ES-I3 (cell line): ENCODE measurements at regions not wholly inside any gene's neighbourhood (a gene's known extent, or its start where the extent isn't known, plus 50 kb on each side); places are given as distances from the start of the nearest gene placed in this dataset.

Experiments used
- H3K36me3 ChIP-seq: 2 replicates; pipeline ENCODE4 v1.6.1; 2013; ENCODE audit warnings: mild to moderate bottlenecking, low read length, control low read depth, moderate library complexity; ENCODE audit not compliant: insufficient read depth
- H3K4me1 ChIP-seq: 2 replicates; pipeline ENCODE4 v1.6.1; 2013; ENCODE audit warnings: mild to moderate bottlenecking, control low read depth, low read length; ENCODE audit not compliant: insufficient read depth
- H3K9ac ChIP-seq: 2 replicates; pipeline ENCODE4 v1.6.1; 2013; ENCODE audit warnings: low read depth, mild to moderate bottlenecking, low read length, moderate library complexity
- H3K9me3 ChIP-seq: 2 replicates; pipeline ENCODE4 v1.6.1; 2013; ENCODE audit warnings: mild to moderate bottlenecking, low read length, moderate library complexity; ENCODE audit not compliant: control insufficient read depth, insufficient read depth

DNA sequence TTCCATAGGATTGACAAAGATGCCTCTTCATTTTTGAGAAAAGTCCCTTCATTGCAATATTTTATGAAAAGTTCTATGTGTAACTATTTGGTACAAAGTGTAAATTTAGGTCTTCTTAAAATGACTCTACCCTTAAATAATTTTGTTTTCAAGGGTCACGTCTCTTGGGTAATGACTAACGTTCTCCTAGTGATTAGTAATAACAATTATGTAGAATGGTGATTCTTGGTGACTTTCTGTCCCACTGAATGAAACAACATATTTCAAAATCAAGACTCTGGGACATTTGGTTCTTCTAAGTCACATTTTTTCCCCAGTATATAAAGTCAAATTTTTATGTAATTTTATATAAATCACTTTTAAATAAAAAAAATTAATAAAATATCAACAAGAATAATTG lies 277.5 kb upstream of the ADAMTS5 start:
- Histone ChIP-seq H3K4me1 (no peaks in the 10 kb centered on the region), H3K36me3 (no peaks in the 10 kb centered on the region), H3K9me3 (no peaks in the 10 kb centered on the region), H3K9ac (no peak overlapping the region)

DNA sequence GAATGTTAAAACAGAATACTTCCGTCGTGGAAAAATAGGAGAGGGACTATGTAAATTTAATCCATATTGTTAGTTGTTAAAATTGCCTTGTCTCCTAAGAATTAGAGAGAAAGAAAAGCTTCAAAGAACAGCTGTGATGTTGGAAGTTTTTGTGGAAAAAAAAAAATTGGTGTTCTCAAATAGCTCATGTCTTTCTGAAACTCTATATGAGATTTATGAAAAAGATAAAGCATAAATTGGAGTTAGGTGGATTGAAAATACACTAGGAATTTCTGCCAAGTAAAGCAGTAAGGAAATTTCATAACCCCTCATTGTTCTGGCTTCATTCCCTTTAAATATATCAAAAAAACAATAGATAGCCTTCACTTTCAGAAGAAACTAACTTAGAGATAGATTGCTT lies 274.0 kb upstream of the ADAMTS5 start:
- Histone ChIP-seq H3K4me1 (no peaks in the 10 kb centered on the region), H3K36me3 (no peaks in the 10 kb centered on the region), H3K9ac (no peak overlapping the region), H3K9me3 (no peaks in the 10 kb centered on the region)

DNA sequence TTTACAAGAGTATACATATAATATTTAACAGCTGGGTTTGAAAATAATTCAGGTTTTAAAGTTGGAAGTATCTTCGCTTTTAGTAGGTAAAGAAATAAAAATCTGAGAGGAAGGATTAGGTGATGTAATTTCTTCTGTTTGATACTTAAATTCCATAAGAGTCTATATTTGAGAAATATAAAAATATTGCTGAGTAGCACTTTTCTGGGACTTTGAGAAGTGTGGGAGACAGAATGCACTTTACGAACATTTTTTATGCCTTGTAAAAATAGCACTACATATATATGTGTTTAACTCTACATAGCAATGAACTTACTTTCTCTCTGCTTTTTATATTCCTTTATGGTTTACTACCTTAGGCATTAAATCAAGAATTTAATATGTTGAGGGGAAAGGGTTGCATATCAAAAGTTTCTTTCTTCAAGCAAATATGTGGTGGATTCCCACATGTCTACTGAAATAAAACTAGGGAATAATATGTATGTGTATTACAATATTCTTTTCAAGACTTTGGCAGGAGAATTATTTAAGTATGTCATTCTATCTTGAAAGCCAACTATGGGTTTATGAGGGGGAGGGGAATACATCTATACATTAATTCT lies 266.7 kb upstream of the ADAMTS5 start:
- Histone ChIP-seq H3K36me3 (no peaks in the 10 kb centered on the region), H3K9me3 (no peaks in the 10 kb centered on the region), H3K4me1 (no peaks in the 10 kb centered on the region), H3K9ac (no peak overlapping the region)

DNA sequence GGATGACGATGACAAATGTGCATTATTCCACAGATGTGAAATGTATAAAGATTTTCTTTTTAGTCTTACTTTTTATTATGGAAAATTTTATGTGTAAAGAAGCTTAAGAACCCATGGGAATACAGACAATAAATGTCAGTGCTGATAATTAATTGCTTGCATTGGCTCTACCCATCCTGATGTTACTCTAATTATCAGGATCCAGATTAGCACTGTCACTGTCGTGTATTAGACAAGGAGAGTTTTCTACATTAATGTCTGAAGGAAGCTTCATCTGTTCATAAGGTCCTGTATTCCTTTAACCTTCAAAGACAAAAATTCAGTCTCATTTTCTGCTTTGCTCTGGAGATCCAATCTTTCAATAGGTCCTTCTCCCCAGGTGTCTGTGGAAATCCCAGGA lies 259.1 kb upstream of the ADAMTS5 start:
- H3K9me3 ChIP-seq = no peaks in the 10 kb centered on the region
- H3K4me1 ChIP-seq = no peaks in the 10 kb centered on the region
- H3K36me3 ChIP-seq = no peaks in the 10 kb centered on the region
- no peak overlapping the region for H3K9ac ChIP-seq

DNA sequence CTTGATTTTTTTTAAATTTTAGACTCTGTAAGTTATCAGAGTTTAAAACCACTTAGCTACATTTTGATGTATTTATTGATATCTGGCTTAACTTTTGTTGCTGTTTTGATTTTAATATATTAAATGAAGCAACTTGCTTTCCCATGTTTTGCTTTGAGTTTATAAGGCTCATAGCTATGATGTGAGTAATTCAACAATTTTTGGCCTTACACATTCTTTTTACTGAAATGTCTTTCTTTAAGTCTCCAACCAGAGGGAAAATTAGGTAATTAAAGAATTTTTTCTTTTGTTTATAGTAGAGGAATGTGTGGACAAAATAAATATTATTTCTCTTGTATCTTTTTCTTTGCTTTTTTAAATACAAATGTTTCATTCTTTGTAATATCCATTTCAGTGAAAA lies 258.3 kb upstream of the ADAMTS5 start:
- Histone ChIP-seq H3K9me3 (no peaks in the 10 kb centered on the region), H3K9ac (no peak overlapping the region), H3K36me3 (no peaks in the 10 kb centered on the region), H3K4me1 (no peaks in the 10 kb centered on the region)

DNA sequence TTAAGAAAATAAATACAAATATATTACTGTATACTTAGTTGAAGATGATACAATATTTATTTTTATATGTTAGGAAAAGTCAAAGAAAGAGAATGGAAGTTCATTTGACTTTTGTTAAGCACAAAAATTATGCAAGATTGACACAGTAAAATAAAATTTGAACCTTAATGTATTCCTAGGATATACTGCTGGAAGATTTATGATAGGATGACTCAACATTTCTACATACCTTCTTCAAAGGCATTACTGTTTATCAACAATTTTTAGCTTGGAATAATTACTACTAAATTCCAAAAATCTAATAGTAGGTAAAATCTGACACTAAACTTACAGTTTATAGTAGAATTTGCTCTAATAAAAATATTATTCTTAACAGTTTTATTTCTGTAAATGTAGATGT lies 257.3 kb upstream of the ADAMTS5 start:
- H3K4me1 ChIP-seq = no peaks in the 10 kb centered on the region
- H3K36me3 ChIP-seq = no peaks in the 10 kb centered on the region
- H3K9ac ChIP-seq = no peak overlapping the region
- H3K9me3 ChIP-seq = no peaks in the 10 kb centered on the region

DNA sequence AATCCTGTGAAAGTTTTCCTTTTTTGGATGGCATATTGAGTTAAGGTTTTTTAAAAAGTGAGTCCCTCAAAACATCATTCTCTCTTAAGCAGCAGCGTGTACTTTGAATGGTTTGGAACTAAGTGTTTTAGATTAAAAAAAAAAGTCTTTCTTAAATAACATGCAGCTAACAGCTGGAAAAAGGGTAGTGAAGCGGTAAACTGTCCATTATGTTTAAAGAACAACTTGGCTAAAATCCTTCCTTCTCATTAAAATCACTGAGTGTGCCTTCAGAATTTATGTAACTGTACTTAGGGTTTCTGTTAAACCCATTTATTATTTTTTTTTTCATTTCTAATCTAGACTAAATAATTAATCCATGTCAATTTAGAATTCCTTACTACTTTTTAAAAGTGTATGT lies 254.2 kb upstream of the ADAMTS5 start:
- no peaks in the 10 kb centered on the region for H3K4me1 ChIP-seq
- H3K36me3 ChIP-seq = no peaks in the 10 kb centered on the region
- H3K9me3 ChIP-seq = no peaks in the 10 kb centered on the region
- no peak overlapping the region for H3K9ac ChIP-seq

DNA sequence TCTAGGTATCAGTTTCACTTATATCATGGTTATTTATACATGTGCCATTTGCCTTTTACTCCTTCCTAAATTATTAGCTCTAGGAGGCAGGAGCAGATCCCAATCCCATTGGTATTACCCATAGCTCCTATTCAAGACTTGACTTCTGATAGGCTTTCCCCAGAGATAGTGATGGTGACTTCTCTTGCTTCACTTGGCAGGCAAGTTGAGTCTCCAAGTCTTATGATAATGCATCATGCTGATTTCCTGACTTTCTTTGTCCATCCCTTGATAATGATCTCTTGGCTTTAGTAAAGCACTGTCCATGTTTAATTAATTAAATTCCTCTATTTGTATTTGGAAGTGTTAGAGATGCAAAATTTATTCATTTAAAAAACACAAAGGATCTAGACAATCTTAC lies 253.5 kb upstream of the ADAMTS5 start:
- Histone ChIP-seq H3K4me1 (no peaks in the 10 kb centered on the region), H3K9ac (no peak overlapping the region), H3K9me3 (no peaks in the 10 kb centered on the region), H3K36me3 (no peaks in the 10 kb centered on the region)

DNA sequence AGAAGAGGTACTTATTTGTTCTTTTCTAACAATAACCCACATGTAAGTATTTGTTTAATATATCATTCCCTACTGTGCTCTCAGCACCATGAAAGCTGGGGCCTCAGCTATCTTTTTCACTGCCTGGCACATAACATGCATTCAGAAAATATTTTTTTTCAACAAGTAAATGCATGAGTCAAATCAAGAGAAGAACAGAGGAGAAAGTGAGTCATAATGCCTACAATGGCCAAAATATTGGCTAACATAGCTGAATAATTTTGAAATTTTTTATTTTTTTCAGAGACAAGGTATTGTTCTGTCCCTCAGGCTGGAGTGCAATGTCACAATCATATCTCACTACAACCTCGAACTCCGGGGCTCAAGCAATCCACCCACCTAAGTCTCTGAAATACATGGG lies 252.2 kb upstream of the ADAMTS5 start:
- no peaks in the 10 kb centered on the region for H3K9me3 ChIP-seq
- no peaks in the 10 kb centered on the region for H3K4me1 ChIP-seq
- no peaks in the 10 kb centered on the region for H3K36me3 ChIP-seq
- no peak overlapping the region for H3K9ac ChIP-seq

DNA sequence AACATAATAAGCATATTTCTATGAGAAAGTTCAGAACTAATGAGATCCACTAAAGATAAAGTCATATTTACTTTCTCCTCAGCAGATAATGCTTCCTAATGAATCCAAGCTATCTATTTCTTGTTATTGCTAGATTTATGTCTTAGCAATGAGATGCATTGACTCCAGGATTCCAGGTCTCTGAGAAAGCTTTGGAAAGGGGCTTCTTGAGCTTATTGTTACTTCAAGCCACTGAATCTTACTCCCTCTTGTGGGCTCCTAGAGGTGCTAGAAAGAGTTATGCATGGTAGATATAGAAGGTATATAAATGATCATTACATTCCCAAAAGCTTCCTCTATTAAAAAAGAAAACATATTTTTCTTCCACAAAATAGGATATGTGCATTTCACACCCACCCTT lies 246.4 kb upstream of the ADAMTS5 start:
- H3K9me3 ChIP-seq = 0 out of 2 replicates have a peak, but pooled peaks cover 2% of the 10 kb centered on the region
- H3K36me3 ChIP-seq = no peaks in the 10 kb centered on the region
- H3K9ac ChIP-seq = no peak overlapping the region
- H3K4me1 ChIP-seq = no peaks in the 10 kb centered on the region

DNA sequence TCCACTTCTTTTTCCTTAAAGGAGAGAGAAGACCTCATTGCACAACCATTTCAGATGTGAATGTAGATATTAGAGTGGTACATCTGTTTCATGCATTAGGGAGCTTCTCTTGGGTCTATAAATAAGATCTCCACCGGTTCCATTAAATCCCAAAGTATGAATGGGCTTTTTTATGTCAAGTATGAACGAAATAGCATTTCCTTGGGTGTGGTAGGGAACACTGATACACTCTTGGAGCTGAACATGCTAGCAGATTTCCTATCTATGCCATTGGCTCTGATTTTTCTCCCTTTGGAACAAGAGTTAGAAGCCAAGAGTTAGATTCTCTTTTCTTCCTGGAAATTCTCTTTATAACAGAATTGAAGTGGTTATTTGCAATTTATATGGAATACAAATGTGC lies 245.6 kb upstream of the ADAMTS5 start:
- Histone ChIP-seq H3K4me1 (no peaks in the 10 kb centered on the region), H3K36me3 (no peaks in the 10 kb centered on the region), H3K9me3 (0 out of 2 replicates have a peak, but pooled peaks cover 2% of the 10 kb centered on the region), H3K9ac (no peak overlapping the region)

DNA sequence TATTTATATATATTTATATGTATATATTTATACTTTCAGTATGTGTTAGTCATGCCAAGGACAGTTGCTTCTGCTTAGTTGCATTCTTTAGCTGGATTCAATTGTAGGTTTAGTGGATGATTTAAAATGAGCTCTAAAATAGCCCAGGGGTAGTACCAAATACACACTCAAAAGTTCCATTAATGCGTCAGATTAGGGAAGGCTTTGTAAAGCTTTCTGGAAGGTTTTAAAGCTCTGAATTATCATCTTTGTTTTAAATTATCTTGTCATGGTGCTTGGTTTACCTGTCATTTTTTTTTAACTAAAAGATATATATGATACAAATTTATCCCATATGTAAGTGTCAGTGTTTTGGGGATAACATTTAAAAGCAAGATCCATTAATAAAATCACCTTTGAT lies 242.7 kb upstream of the ADAMTS5 start:
- H3K9ac ChIP-seq = no peak overlapping the region
- peaks cover 8% of the 10 kb centered on the region; the same call in 1 of the 2 replicates for H3K4me1 ChIP-seq
- H3K9me3 ChIP-seq = 0 out of 2 replicates have a peak, but pooled peaks cover 2% of the 10 kb centered on the region
- H3K36me3 ChIP-seq = no peaks in the 10 kb centered on the region

DNA sequence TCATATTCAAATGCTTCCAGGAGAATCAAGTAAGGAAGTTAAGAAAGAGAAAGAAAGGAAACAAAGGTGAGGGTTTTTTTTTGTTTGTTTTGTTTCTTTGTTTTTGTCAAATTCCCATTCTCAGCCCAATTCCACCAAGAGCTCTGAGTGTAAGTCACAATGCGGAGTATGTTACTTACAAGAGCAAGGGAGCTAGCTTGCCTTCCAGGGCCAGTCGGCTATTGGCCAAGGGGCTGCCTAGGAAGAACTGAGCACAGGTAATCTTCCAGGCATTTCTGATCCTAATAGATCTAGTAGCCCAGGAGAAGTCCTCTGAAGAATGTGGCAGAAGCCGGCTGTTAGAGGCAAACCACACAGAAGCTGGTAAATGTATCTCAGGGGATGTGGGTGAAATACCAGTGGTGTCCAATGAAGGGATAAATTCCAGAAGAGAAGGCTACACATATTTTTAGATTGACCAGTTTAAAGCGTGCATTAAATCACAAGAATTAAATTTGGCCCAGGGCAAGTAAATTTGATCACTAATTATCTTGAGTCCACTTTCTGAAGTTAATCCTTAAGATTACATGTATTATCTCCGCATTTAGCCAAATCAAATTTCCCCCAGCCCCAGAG lies 239.6 kb upstream of the ADAMTS5 start:
- Histone ChIP-seq H3K4me1 (peaks cover 8% of the 10 kb centered on the region; the same call in 1 of the 2 replicates), H3K9ac (no peak overlapping the region), H3K36me3 (no peaks in the 10 kb centered on the region), H3K9me3 (0 out of 2 replicates have a peak, but pooled peaks cover 2% of the 10 kb centered on the region)

DNA sequence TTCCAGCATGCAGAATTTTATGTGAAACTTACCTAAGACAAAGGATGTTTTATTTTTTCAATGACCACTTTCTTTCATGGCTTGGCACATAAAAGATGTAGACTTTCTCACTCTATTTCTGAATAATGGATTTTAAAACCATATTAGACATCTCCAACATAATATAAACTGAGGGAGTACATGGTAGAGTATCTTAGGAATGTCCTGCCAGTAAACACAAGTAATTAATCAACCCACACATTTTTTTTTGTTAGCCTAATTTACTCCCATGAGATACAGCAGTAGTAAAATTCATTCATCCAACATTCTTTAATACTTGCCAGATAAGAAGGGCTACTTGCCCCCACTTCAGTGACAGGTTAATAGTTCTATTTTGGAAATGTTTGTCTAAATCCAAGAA lies 235.4 kb upstream of the ADAMTS5 start:
- peaks cover 8% of the 10 kb centered on the region; the same call in 1 of the 2 replicates for H3K4me1 ChIP-seq
- H3K36me3 ChIP-seq = no peaks in the 10 kb centered on the region
- no peaks in the 10 kb centered on the region for H3K9me3 ChIP-seq
- H3K9ac ChIP-seq = no peak overlapping the region

DNA sequence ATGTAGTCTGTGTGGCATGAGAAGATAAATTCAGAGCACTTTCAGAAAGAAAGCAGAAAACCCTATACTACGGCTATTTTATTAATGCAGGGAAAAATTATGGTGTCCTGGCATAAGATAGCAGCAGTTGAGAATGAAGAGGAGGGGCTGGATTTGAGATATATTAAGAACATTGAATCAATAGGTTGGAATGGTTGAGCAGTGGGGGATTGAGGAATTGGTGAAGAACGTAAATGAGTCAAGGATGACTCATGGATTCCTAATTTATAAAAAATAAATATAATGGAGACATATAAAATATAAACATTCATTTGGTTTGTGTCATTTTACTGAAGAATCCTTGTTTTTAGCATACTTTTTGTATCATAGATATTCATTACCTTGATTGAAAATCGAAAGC lies 234.3 kb upstream of the ADAMTS5 start:
- Histone ChIP-seq H3K4me1 (peaks cover 2% of the 10 kb centered on the region; the same call in 1 of the 2 replicates), H3K36me3 (no peaks in the 10 kb centered on the region), H3K9me3 (no peaks in the 10 kb centered on the region), H3K9ac (no peak overlapping the region)
